ENCODE measurements at regions not wholly inside any gene's neighbourhood (a gene's known extent, or its start where the extent isn't known, plus 50 kb on each side); places are given as distances from the start of the nearest gene placed in this dataset.
A peak's percentile ranks its signal among the peaks of the same experiment; 100 is the strongest.

GRCh38 chr9:16082796-16083195 is 530.0 kb downstream of the CCDC171 start:
- Mint-ChIP-seq H3K4me1 (ENCODE audit: low read depth) (no peaks in the 10 kb centered on the region), H3K36me3 (ENCODE audit: insufficient read depth) (peaks cover 2% of the 10 kb centered on the region), H3K9me3 (ENCODE audit: low read depth) (peaks cover 12% of the 10 kb centered on the region), H3K27ac (no peak overlapping the region), H3K27me3 (no peaks in the 10 kb centered on the region), H3K4me3 (ENCODE audit: low read depth) (no peak overlapping the region)
- DNase-seq (ENCODE audit: low spot score, unreplicated experiment): no peak
- TF ChIP-seq CTCF (IDR thresholded peaks at IDR 0.05; ENCODE audit: unreplicated experiment): no peak

- Mint-ChIP-seq H3K27me3 (no peaks in the 10 kb centered on the region), H3K36me3 (ENCODE audit: insufficient read depth) (peaks cover 5% of the 10 kb centered on the region), H3K9me3 (ENCODE audit: low read depth) (peaks cover 21% of the 10 kb centered on the region), H3K4me3 (ENCODE audit: low read depth) (no peak overlapping the region), H3K4me1 (ENCODE audit: low read depth) (peaks cover 1% of the 10 kb centered on the region), H3K27ac (peak overlapping the region; percentile 42)
- TF ChIP-seq CTCF (IDR thresholded peaks at IDR 0.05; ENCODE audit: unreplicated experiment): no peak
- DNase-seq (ENCODE audit: low spot score, unreplicated experiment): no peak
Observed at GRCh38 chr9:16085167-16085726, 532.4 kb downstream of the CCDC171 start.

GRCh38 chr9:16090907-16091629 is 538.2 kb downstream of the CCDC171 start:
- Mint-ChIP-seq H3K36me3 (ENCODE audit: insufficient read depth) (peaks cover 5% of the 10 kb centered on the region), H3K27ac (no peak overlapping the region), H3K4me1 (ENCODE audit: low read depth) (peaks cover 19% of the 10 kb centered on the region), H3K27me3 (no peaks in the 10 kb centered on the region), H3K9me3 (ENCODE audit: low read depth) (peaks cover 27% of the 10 kb centered on the region), H3K4me3 (ENCODE audit: low read depth) (no peak overlapping the region)
- no peak for DNase-seq (ENCODE audit: low spot score, unreplicated experiment)
- TF ChIP-seq CTCF (IDR thresholded peaks at IDR 0.05; ENCODE audit: unreplicated experiment): no peak

GRCh38 chr9:16092142-16093091 is 539.6 kb downstream of the CCDC171 start:
- no peak overlapping the region for H3K4me3 Mint-ChIP-seq (ENCODE audit: low read depth)
- H3K9me3 Mint-ChIP-seq (ENCODE audit: low read depth): peaks cover 19% of the 10 kb centered on the region
- H3K36me3 Mint-ChIP-seq (ENCODE audit: insufficient read depth): peaks cover 2% of the 10 kb centered on the region
- H3K27ac Mint-ChIP-seq: peak overlapping the region; percentile 86
- DNase-seq (ENCODE audit: low spot score, unreplicated experiment): no peak
- H3K4me1 Mint-ChIP-seq (ENCODE audit: low read depth): peaks cover 19% of the 10 kb centered on the region
- H3K27me3 Mint-ChIP-seq: no peaks in the 10 kb centered on the region
- TF ChIP-seq CTCF (IDR thresholded peaks at IDR 0.05; ENCODE audit: unreplicated experiment): no peak

- H3K36me3 Mint-ChIP-seq (ENCODE audit: insufficient read depth): no peaks in the 10 kb centered on the region
- H3K9me3 Mint-ChIP-seq (ENCODE audit: low read depth): peaks cover 3% of the 10 kb centered on the region
- H3K4me3 Mint-ChIP-seq (ENCODE audit: low read depth): no peak overlapping the region
- no peaks in the 10 kb centered on the region for H3K27me3 Mint-ChIP-seq
- H3K27ac Mint-ChIP-seq: no peak overlapping the region
- TF ChIP-seq CTCF (IDR thresholded peaks at IDR 0.05; ENCODE audit: unreplicated experiment): no peak
- DNase-seq (ENCODE audit: low spot score, unreplicated experiment): no peak
- H3K4me1 Mint-ChIP-seq (ENCODE audit: low read depth): peaks cover 37% of the 10 kb centered on the region
Observed at GRCh38 chr9:16098306-16098705, 545.5 kb downstream of the CCDC171 start.
